ENCODE measurements at regions not wholly inside any gene's neighbourhood (a gene's known extent, or its start where the extent isn't known, plus 50 kb on each side); places are given as distances from the start of the nearest gene placed in this dataset.

DNA sequence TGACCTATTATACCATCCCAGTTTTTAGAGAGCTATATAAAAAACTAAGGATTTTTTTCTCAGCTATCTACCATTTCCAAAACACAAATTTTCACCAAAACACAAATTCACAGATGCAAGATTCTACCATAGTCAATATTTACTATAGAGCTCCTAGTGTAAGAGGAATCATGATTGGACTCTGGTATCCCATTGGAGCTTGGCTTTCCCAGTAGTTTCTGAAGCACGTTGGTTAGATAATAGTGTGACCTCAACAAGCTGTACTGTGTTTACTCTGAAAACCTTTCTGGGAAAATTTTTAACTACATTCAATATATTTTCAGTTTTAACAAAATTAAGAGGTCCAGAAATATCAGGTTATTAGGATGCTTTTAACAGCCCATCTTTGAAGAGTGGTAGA is 660.6 kb upstream of the SLC10A2 start:
- H3K36me3 Mint-ChIP-seq (ENCODE audit: unreplicated experiment), result no peaks in the 10 kb centered on the region
- DNase-seq, result no peak
- H3K4me1 Mint-ChIP-seq (ENCODE audit: low read depth, unreplicated experiment), result no peaks in the 10 kb centered on the region
- peaks cover 2% of the 10 kb centered on the region for H3K27me3 Mint-ChIP-seq (ENCODE audit: unreplicated experiment)
- TF ChIP-seq, protein P1, sequence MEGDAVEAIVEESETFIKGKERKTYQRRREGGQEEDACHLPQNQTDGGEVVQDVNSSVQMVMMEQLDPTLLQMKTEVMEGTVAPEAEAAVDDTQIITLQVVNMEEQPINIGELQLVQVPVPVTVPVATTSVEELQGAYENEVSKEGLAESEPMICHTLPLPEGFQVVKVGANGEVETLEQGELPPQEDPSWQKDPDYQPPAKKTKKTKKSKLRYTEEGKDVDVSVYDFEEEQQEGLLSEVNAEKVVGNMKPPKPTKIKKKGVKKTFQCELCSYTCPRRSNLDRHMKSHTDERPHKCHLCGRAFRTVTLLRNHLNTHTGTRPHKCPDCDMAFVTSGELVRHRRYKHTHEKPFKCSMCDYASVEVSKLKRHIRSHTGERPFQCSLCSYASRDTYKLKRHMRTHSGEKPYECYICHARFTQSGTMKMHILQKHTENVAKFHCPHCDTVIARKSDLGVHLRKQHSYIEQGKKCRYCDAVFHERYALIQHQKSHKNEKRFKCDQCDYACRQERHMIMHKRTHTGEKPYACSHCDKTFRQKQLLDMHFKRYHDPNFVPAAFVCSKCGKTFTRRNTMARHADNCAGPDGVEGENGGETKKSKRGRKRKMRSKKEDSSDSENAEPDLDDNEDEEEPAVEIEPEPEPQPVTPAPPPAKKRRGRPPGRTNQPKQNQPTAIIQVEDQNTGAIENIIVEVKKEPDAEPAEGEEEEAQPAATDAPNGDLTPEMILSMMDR (IDR thresholded peaks at IDR 0.05; ENCODE audit: partially characterized antibody, unreplicated experiment), result no peak
- no peaks in the 10 kb centered on the region for H3K9me3 Mint-ChIP-seq (ENCODE audit: unreplicated experiment)
- no peak overlapping the region for H3K4me3 Mint-ChIP-seq (ENCODE audit: unreplicated experiment)
- no peak overlapping the region for H3K27ac Mint-ChIP-seq (ENCODE audit: unreplicated experiment)

DNA sequence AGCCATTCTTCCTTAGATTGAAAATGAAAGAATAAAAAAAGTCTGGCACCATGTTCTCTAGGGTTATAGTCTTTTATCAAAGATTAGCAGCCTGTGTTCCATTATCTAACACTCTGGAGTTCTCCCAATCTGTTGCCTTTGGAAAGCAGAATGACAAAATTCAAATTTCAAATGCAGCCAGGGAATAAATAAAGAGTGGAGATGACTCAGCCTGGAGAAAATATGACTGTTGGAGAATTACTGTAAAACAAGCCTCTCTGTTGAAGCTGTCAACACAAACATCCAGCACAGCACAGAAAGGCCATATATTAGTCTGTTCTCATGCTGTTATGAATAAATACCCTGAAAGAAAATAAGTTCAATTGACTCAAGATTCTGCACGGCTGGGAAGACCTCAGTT is 650.5 kb upstream of the SLC10A2 start:
- H3K27ac Mint-ChIP-seq (ENCODE audit: unreplicated experiment), result no peak overlapping the region

DNA sequence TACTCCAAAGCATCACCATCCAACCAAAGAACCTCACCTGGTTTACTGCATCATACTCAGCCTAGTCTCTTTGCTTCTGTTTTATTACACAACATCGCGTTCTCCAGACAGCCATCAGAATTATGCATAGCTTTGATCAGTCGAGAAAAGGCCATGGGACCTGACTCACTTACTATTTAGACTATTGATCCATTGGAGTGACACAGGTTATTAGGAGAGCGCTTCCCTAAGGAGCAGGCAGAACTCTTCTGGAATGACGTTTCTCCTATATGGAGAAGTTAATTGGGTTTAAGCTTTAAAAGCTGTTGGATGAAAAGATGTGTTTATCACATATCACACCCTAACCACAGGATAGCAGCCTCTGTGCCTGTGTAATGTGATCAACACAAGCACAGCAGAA is 649.1 kb upstream of the SLC10A2 start:
- no peaks in the 10 kb centered on the region for H3K36me3 Mint-ChIP-seq (ENCODE audit: unreplicated experiment)
- TF ChIP-seq, protein P1 (IDR thresholded peaks at IDR 0.05; ENCODE audit: partially characterized antibody, unreplicated experiment), result no peak
- peaks cover 3% of the 10 kb centered on the region for H3K27me3 Mint-ChIP-seq (ENCODE audit: unreplicated experiment)

More for the DNA sequence above, 650.5 kb upstream of the SLC10A2 start:
- Mint-ChIP-seq H3K4me3 (ENCODE audit: unreplicated experiment) (no peak overlapping the region), H3K4me1 (ENCODE audit: low read depth, unreplicated experiment) (peaks cover 15% of the 10 kb centered on the region), H3K36me3 (ENCODE audit: unreplicated experiment) (no peaks in the 10 kb centered on the region), H3K9me3 (ENCODE audit: unreplicated experiment) (no peaks in the 10 kb centered on the region), H3K27me3 (ENCODE audit: unreplicated experiment) (no peaks in the 10 kb centered on the region)
- DNase-seq, result no peak
- TF ChIP-seq, protein P1 (IDR thresholded peaks at IDR 0.05; ENCODE audit: partially characterized antibody, unreplicated experiment), result no peak

DNA sequence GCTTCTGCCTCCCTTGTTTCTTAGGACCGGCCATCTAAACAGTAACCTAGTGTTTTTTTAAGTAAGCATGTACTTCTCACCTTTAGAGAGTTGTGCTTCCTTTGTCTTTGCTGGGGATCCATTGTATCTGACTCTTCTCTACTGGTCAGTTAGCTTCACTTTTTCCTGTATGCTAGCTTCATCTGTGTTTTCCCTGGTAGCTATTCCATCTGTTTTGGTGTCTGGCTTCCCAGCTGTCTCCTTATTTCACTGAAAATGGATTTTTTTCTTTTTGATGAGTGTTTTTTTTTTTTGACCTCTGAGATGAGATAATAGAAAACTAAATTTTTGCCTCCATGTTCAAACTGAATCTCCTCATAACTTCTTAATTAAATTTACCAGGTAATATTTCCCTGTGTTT is 637.0 kb upstream of the SLC10A2 start:
- no peaks in the 10 kb centered on the region for H3K9me3 Mint-ChIP-seq (ENCODE audit: unreplicated experiment)
- TF ChIP-seq, protein P1 (IDR thresholded peaks at IDR 0.05; ENCODE audit: partially characterized antibody, unreplicated experiment), result no peak
- H3K27me3 Mint-ChIP-seq (ENCODE audit: unreplicated experiment), result peaks cover 2% of the 10 kb centered on the region
- peak overlapping the region; percentile 91 for H3K27ac Mint-ChIP-seq (ENCODE audit: unreplicated experiment)
- no peak overlapping the region for H3K4me3 Mint-ChIP-seq (ENCODE audit: unreplicated experiment)
- no peak for DNase-seq
- H3K36me3 Mint-ChIP-seq (ENCODE audit: unreplicated experiment), result no peaks in the 10 kb centered on the region
- peaks cover 20% of the 10 kb centered on the region for H3K4me1 Mint-ChIP-seq (ENCODE audit: low read depth, unreplicated experiment)

More for the DNA sequence above, 649.1 kb upstream of the SLC10A2 start:
- H3K9me3 Mint-ChIP-seq (ENCODE audit: unreplicated experiment), result no peaks in the 10 kb centered on the region
- no peak for DNase-seq
- no peak overlapping the region for H3K4me3 Mint-ChIP-seq (ENCODE audit: unreplicated experiment)
- peaks cover 15% of the 10 kb centered on the region for H3K4me1 Mint-ChIP-seq (ENCODE audit: low read depth, unreplicated experiment)
- peak overlapping the region; percentile 34 for H3K27ac Mint-ChIP-seq (ENCODE audit: unreplicated experiment)

DNA sequence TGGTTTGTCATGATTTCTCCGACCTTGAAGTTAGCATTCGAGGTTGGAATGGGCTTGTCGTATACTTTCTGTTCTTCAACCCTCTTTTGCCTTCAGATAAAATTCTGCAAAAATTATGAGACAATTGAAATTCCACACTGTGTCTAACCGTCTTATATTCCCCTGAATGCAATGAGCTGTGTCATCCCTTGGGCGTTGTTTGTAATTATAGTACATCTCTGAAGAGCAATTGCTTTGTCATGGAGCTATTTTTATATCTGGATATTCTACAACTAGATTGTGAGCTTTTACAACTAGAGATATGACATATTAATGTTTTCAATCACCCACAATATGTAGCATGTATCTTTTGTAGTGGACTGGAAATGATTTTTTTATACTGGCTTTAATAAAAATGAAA is 631.8 kb upstream of the SLC10A2 start:
- DNase-seq, result no peak
- H3K4me1 Mint-ChIP-seq (ENCODE audit: low read depth, unreplicated experiment), result peaks cover 7% of the 10 kb centered on the region
- H3K27ac Mint-ChIP-seq (ENCODE audit: unreplicated experiment), result no peak overlapping the region
- no peaks in the 10 kb centered on the region for H3K27me3 Mint-ChIP-seq (ENCODE audit: unreplicated experiment)
- H3K36me3 Mint-ChIP-seq (ENCODE audit: unreplicated experiment), result no peaks in the 10 kb centered on the region
- H3K9me3 Mint-ChIP-seq (ENCODE audit: unreplicated experiment), result no peaks in the 10 kb centered on the region
- TF ChIP-seq, protein P1 (IDR thresholded peaks at IDR 0.05; ENCODE audit: partially characterized antibody, unreplicated experiment), result no peak
- no peak overlapping the region for H3K4me3 Mint-ChIP-seq (ENCODE audit: unreplicated experiment)
